Left lung (tissue), 4 donors: ENCODE measurements at regions not wholly inside any gene's neighbourhood (a gene's known extent, or its start where the extent isn't known, plus 50 kb on each side); places are given as distances from the start of the nearest gene placed in this dataset.

ENCODE experiments used
- ATAC-seq: fragments of 200-7000 bp; cut with Tn5 transposase; one replicate; pipeline ENCODE4 v1.9.1; 2020; ENCODE audit warnings: moderate library complexity
- DNase-seq, 4 donors: peaks; one replicate each; pipeline ENCODE4 v3.0.0-alpha.2; 2013 to 2020
- H3K27ac ChIP-seq, 2 donors: fragments of 200-600 bp; sonication (generic) in 1 of 2; one replicate each; pipeline versions ENCODE4 v1.5.0 to v1.8.0; 2020 to 2021
- H3K27me3 ChIP-seq, 2 donors: fragments of 200-600 bp; sonication (generic) in 1 of 2; one replicate each; pipeline versions ENCODE4 v1.5.0 to v1.8.0; 2020 to 2021
- H3K36me3 ChIP-seq, 2 donors: fragments of 200-600 bp; sonication (generic) in 1 of 2; one replicate each; pipeline versions ENCODE4 v1.5.0 to v1.8.0; 2020 to 2021
- H3K4me1 ChIP-seq, 2 donors: fragments of 200-600 bp; one replicate each; pipeline ENCODE4 v1.8.0; 2021
- H3K4me3 ChIP-seq, 2 donors: fragments of 200-600 bp; sonication (generic) in 1 of 2; one replicate each; pipeline versions ENCODE4 v1.5.0 to v1.8.0; 2020 to 2021; ENCODE audit warnings: mild to moderate bottlenecking in 1 of 2
- H3K9me3 ChIP-seq, 2 donors: fragments of 200-600 bp; sonication (generic) in 1 of 2; one replicate each; pipeline versions ENCODE4 v1.5.0 to v1.8.0; 2020 to 2021
- intact Hi-C, 2 donors: fragments of 100-400 bp; cut with DNase I; formaldehyde crosslinking; loops; one replicate each; pipeline versions ENCODE4 v1.11.2 to v1.14.2; 2022
- TF ChIP-seq, protein P1 (sequence below), 2 donors: fragments of 200-600 bp; sonication (generic) in 1 of 2; IDR thresholded peaks; one replicate each; pipeline versions ENCODE4 v1.5.0 to v1.8.0; 2021; ENCODE audit warnings: antibody characterized with exemption in 2 of 2
- donor health status: DM: no; HTN: yes; CAD: no.
- donor health status: DM: no; HTN: no; CAD: no.

DNA sequence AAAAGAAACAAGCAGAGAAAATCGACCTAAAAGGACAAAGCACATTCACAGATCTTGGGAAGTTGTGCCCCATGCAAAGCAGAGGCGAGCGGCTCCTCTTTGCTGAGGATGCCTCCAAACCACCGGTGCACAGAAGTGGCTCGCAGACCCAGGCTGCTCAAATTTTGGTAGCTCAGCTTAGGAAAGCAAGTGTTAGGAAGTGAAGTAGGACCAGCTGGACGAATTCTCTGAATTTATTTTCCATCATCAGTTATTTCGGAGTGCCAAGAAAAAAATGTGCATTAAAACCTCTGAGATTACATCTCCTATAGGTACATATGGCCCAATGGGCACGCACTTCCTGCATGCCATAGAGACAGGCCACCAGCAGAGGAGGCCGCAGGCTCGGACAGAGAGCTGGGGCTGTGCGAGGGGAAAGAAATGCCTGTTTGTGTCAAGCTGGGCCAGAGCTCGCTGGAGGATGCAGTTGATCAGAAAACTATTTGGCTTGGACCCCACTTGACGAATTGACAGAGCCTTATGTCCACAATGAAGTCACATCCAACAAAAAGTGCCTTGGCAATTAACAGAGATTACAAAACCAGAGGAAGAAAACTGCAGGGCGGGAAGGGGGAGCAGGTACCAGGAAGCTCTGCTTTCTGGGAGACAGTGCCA is 122.3 kb upstream of the LYZL2 start:
- TF ChIP-seq, protein P1, sequence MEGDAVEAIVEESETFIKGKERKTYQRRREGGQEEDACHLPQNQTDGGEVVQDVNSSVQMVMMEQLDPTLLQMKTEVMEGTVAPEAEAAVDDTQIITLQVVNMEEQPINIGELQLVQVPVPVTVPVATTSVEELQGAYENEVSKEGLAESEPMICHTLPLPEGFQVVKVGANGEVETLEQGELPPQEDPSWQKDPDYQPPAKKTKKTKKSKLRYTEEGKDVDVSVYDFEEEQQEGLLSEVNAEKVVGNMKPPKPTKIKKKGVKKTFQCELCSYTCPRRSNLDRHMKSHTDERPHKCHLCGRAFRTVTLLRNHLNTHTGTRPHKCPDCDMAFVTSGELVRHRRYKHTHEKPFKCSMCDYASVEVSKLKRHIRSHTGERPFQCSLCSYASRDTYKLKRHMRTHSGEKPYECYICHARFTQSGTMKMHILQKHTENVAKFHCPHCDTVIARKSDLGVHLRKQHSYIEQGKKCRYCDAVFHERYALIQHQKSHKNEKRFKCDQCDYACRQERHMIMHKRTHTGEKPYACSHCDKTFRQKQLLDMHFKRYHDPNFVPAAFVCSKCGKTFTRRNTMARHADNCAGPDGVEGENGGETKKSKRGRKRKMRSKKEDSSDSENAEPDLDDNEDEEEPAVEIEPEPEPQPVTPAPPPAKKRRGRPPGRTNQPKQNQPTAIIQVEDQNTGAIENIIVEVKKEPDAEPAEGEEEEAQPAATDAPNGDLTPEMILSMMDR (IDR thresholded peaks at IDR 0.05): peak in 1 of 2 donors; percentile 48
- Histone ChIP-seq H3K36me3 (no peaks in the 10 kb centered on the region), H3K9me3 (no peaks in the 10 kb centered on the region), H3K4me1 (no peaks in the 10 kb centered on the region), H3K27me3 (no peaks in the 10 kb centered on the region), H3K4me3 (no peak overlapping the region), H3K27ac (no peak overlapping the region)
- DNase-seq (peak in 3 of 4 donors; percentile 42 to 81 (median 42)), ATAC-seq (peak; percentile 92)
- intact Hi-C loops: no loop called here

DNA sequence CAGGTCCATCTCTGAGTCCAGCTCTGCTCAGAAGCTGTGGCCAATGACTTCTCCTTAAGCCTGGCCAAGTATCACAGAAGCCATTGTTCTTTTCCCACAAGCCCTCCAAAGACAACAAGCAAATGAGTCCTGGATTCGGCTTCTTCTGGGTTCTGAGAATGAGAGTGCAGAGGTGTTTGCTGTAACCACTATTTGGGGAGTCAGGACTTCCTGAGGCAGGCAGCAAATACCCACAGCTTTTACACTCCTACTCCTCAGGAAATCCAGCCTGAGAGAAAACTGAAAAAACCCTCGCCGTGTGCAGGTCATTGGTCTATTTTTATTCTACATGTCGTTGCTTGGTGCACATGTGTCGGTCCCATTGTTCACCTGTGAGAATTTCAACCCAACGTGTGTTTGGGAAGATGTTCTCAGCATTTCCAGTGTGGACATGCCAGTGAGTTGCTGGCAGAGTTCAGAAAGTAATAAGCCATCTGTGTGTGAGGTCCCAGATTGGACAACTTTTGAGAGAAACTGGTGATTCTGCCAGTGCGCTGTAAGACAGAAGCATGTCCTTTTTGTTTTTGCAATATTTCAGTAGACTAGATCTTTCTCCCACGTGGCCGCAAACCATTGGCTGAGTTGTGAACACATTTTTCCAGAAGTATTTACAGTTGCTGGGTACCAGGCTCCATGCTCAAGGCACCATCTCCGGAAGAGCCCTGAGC is 121.6 kb upstream of the LYZL2 start:
- TF ChIP-seq, protein P1 (IDR thresholded peaks at IDR 0.05): no peak
- Histone ChIP-seq H3K36me3 (no peaks in the 10 kb centered on the region), H3K4me3 (no peak overlapping the region), H3K9me3 (no peaks in the 10 kb centered on the region), H3K27ac (no peak overlapping the region), H3K27me3 (no peaks in the 10 kb centered on the region), H3K4me1 (no peaks in the 10 kb centered on the region)
- intact Hi-C loops: no loop called here
- no peak for ATAC-seq
- no peak for DNase-seq

DNA sequence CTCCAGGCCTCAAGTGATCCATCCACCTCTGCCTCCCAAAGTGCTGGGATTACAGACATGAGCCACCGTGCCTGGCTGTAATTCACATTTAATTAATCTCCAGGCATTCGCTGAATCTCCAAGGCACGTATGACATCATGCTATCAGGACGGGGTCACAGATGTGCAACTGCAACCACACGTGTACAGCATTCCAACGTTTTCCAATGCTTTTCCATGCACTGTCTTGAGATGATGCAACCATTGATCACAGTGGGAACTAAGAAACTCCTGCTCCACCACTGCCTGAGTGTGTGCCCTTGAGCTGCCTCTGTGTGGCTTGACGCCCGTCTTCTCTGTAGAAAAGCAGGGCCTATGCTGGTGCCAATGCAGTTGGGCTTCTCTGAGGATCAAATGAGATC is 119.8 kb upstream of the LYZL2 start:
- H3K27ac ChIP-seq: no peak overlapping the region
- DNase-seq: no peak
- no peaks in the 10 kb centered on the region for H3K9me3 ChIP-seq
- intact Hi-C loops: no loop called here
- H3K27me3 ChIP-seq: no peaks in the 10 kb centered on the region
- ATAC-seq: no peak
- TF ChIP-seq, protein P1 (IDR thresholded peaks at IDR 0.05): no peak
- H3K4me1 ChIP-seq: no peaks in the 10 kb centered on the region
- no peak overlapping the region for H3K4me3 ChIP-seq
- no peaks in the 10 kb centered on the region for H3K36me3 ChIP-seq

DNA sequence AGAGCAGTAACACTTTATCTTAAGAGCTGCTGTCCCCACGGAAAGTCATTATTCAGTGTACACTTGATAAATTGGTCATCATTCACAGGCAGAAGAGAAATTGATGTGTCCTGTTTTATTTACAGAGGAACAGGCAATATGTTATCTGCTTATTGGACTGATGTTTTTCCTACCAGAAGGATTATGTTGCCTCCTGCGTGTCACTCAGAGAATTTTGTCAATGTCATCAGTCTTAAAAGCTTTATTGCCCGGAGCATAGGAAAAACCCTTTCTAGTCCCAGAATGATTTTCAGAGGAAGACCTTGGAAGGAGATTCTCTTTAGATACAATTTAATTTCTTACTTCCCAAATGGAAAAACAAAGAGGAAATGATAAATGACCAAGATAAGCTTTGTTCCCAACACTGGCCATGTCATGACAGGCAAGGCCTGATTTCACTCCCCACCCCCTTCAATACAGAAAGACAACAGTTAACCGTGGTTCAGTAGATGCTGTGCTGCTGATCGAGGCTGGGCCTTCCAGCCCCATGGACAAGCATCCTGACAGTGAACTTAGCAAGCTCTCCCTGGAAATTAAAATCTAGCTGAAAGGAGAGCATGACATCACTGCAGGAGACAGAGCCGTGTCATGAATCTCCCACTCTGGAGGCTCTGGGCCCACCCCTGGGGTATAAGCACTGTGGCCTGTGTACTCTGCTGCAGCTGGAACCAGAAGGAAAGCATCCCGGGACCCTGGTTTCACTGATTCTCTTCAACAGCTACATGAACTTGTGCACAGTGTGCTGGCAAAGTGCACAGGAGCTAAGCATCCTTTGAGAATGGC is 118.8 kb upstream of the LYZL2 start:
- no peaks in the 10 kb centered on the region for H3K9me3 ChIP-seq
- intact Hi-C loops: no loop called here
- H3K36me3 ChIP-seq: no peaks in the 10 kb centered on the region
- TF ChIP-seq, protein P1 (IDR thresholded peaks at IDR 0.05): no peak
- no peaks in the 10 kb centered on the region for H3K27me3 ChIP-seq
- H3K4me3 ChIP-seq: no peak overlapping the region
- ATAC-seq (no peak), DNase-seq (no peak)
- H3K27ac ChIP-seq: no peak overlapping the region
- H3K4me1 ChIP-seq: no peaks in the 10 kb centered on the region

DNA sequence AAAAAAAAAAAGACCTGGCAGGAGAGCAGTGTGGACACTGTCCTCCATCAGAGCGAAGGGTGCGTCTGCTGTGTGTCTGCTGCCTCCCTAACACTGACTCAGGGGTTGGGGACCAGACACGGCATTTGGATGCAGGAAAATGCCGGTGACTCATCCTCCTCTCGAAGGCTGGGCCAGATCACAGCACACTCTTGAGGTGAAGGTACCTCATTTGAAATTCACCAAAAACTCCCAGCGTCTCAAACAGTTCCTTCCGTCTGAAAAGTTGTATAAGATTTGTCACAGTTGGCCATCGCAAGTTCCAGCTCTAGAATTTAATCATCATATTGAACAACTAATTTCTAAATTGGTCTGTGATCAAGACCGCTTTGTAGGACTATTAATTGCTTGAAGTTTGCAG is 118.1 kb upstream of the LYZL2 start:
- Histone ChIP-seq H3K36me3 (no peaks in the 10 kb centered on the region), H3K27me3 (no peaks in the 10 kb centered on the region), H3K27ac (no peak overlapping the region), H3K9me3 (no peaks in the 10 kb centered on the region), H3K4me3 (no peak overlapping the region), H3K4me1 (no peaks in the 10 kb centered on the region)
- DNase-seq (no peak), ATAC-seq (no peak)
- intact Hi-C loops: no loop called here
- TF ChIP-seq, protein P1 (IDR thresholded peaks at IDR 0.05): no peak
